Hepatocyte (in vitro differentiated cells): ENCODE measurements at regions not wholly inside any gene's neighbourhood (a gene's known extent, or its start where the extent isn't known, plus 50 kb on each side); places are given as distances from the start of the nearest gene placed in this dataset.

ENCODE experiments used
- EZH2 ChIP-seq: fragments of 200-600 bp; sonication (generic); IDR thresholded peaks from 2 replicates; pipeline ENCODE4 v1.6.1; 2016; ENCODE audit warnings: antibody characterized with exemption, mild to moderate bottlenecking, borderline replicate concordance
- TF ChIP-seq, protein P1 (sequence below): fragments of 200-600 bp; sonication (generic); IDR thresholded peaks from 2 replicates; pipeline ENCODE4 v1.5.1; 2016; ENCODE audit warnings: antibody characterized with exemption, mild to moderate bottlenecking; ENCODE audit not compliant: poor library complexity

DNA sequence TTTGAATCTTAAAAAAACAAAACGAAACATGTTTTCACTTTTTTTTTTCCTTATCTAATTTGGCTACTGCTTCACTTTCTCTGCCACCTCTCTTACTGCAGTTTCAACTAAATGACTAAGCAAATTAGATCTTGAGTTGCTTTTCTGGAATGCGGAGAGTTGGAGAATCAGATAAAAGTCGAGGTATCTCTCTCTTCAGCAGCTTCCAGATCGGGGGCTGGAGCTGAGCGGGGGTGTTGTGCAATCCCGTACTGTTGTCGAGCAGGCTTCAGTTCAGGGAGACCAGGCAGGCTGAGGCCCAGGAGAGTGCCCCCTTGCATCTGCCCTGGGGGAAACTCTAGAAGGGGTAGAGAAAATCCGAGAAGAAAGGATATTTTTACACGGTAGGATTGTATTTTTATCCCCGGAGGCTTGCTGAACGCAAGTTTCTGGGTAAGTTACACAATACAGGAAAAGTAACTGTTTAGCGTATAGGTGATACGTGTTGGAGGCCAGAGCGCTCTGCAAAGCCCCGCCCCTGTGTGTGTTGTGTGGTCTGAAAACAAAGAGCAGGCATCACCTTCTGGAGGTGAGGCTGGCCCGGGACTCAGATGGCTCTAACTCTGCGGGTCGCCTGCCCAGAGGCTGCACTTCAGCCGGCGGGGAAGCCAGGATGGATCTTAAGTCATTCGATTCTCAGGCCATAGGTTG lies 116.6 kb downstream of the KLF6 start:
- TF ChIP-seq EZH2, result no peak
- TF ChIP-seq, protein P1, sequence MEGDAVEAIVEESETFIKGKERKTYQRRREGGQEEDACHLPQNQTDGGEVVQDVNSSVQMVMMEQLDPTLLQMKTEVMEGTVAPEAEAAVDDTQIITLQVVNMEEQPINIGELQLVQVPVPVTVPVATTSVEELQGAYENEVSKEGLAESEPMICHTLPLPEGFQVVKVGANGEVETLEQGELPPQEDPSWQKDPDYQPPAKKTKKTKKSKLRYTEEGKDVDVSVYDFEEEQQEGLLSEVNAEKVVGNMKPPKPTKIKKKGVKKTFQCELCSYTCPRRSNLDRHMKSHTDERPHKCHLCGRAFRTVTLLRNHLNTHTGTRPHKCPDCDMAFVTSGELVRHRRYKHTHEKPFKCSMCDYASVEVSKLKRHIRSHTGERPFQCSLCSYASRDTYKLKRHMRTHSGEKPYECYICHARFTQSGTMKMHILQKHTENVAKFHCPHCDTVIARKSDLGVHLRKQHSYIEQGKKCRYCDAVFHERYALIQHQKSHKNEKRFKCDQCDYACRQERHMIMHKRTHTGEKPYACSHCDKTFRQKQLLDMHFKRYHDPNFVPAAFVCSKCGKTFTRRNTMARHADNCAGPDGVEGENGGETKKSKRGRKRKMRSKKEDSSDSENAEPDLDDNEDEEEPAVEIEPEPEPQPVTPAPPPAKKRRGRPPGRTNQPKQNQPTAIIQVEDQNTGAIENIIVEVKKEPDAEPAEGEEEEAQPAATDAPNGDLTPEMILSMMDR, result no peak
